ENCODE measurements at regions not wholly inside any gene's neighbourhood (a gene's known extent, or its start where the extent isn't known, plus 50 kb on each side); places are given as distances from the start of the nearest gene placed in this dataset.

DNA sequence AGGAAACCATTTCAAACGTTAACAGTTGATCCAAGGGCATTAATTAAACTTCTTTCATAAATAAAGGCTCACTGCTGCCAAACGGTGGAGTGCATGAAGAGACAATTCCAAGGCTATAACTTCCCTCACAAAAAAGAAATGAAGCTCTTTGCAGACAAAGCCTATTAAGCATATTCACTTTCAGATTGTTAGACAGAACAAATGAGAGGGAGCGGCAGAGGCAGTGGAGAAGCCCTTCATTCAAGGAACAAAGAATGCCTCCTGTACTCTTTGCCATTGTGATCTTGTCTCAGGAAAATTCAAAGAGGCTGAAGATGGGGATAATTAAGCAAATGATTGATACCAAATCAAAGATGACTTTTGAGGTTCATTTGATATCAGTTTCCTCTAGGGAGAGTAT, 370.5 kb upstream of the FAT1 start:
- in situ Hi-C loops (cut with MboI; ENCODE audit: low pct_unique_long_range_greater_than_20kb, low sequenced_read_pairs, unreplicated experiment), result no loop called here
- TF ChIP-seq, protein P1, sequence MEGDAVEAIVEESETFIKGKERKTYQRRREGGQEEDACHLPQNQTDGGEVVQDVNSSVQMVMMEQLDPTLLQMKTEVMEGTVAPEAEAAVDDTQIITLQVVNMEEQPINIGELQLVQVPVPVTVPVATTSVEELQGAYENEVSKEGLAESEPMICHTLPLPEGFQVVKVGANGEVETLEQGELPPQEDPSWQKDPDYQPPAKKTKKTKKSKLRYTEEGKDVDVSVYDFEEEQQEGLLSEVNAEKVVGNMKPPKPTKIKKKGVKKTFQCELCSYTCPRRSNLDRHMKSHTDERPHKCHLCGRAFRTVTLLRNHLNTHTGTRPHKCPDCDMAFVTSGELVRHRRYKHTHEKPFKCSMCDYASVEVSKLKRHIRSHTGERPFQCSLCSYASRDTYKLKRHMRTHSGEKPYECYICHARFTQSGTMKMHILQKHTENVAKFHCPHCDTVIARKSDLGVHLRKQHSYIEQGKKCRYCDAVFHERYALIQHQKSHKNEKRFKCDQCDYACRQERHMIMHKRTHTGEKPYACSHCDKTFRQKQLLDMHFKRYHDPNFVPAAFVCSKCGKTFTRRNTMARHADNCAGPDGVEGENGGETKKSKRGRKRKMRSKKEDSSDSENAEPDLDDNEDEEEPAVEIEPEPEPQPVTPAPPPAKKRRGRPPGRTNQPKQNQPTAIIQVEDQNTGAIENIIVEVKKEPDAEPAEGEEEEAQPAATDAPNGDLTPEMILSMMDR (IDR thresholded peaks at IDR 0.05; ENCODE audit: extremely low read depth, insufficient read depth, missing control alignments), result no peak
- DNase-seq (ENCODE audit: low spot score), result no peak

DNA sequence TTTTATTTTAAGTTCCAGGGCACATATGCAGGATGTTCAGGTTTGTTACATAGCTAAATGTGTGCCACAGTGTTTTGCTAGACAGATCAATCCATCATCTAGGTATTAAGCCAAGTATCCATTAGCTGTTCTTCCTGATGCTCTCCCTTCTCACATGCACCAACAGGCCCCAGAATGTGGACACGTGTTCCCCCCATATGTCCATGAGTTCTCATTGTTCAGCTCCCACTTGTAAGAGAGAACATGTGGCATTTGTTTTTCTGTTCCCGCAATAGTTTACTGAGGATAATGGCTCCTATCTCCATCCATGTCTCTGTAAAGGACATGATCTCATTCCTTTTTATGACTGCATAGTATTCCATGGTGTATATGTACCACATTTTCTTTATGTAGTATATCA, 374.8 kb upstream of the FAT1 start:
- DNase-seq (ENCODE audit: low spot score), result no peak

DNA sequence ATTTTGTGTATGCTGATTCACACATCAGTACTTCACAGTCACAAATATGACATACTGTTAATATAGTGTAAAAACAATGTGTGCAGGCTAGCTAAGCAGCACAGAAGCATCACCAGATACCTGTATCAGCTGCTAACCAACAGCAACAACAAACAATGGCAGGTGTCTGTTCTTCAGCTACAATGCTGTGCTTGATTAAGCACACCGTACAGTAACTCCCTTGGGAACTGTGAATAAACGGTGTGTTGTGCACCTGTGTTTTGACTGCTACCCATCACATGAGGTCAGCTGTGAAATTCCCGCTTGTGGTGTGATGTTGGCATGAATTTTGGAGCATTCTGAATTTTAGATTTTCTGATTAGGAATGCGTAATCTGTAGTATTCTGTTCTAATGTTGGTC, 379.7 kb upstream of the FAT1 start:
- TF ChIP-seq, protein P1 (IDR thresholded peaks at IDR 0.05; ENCODE audit: extremely low read depth, insufficient read depth, missing control alignments), result no peak
- in situ Hi-C loops (cut with MboI; ENCODE audit: low pct_unique_long_range_greater_than_20kb, low sequenced_read_pairs, unreplicated experiment), result no loop called here
- DNase-seq (ENCODE audit: low spot score), result no peak

More for the DNA sequence above, 374.8 kb upstream of the FAT1 start:
- in situ Hi-C loops (cut with MboI; ENCODE audit: low pct_unique_long_range_greater_than_20kb, low sequenced_read_pairs, unreplicated experiment), result no loop called here
- TF ChIP-seq, protein P1 (IDR thresholded peaks at IDR 0.05; ENCODE audit: extremely low read depth, insufficient read depth, missing control alignments), result no peak

DNA sequence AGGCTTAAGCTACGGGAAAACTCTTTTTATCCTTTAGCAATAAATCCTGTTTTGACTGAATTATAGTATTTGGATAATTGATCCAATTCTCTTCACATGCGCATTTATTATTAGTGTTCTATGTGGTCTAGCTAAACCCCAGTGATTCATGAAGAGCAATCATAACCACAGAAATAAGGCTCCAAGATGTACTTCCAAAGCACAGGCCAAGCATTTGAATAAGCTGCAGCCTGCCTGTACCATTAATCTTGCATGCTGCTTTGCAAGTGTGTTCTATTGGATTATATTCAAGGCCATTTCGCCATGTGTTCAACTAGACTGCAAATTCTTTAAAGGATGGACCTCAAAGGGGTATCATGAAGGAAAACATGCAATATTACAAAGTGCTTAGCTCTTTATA, 385.2 kb upstream of the FAT1 start:
- TF ChIP-seq, protein P1 (IDR thresholded peaks at IDR 0.05; ENCODE audit: extremely low read depth, insufficient read depth, missing control alignments), result no peak
- no peak for DNase-seq (ENCODE audit: low spot score)
- in situ Hi-C loops (cut with MboI; ENCODE audit: low pct_unique_long_range_greater_than_20kb, low sequenced_read_pairs, unreplicated experiment), result no loop called here

DNA sequence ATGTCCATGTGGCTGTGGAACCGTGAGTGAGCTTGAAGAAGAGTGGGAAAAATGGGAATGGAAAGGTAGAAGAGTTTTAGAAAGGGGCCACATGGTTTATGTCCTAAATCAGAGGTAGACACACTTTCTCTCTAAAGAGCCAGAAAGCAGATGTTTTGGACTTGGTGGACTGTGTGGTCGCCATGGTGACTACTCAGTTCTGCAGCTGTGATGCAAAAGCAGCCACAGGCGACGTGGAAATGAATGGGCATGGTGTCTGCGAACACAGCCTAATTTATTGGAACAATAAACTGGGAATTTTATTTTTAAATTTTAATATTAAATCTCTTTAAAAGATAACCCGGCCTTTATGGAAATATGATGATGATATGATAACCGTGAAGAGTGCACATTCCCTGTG, 386.0 kb upstream of the FAT1 start:
- TF ChIP-seq, protein P1 (IDR thresholded peaks at IDR 0.05; ENCODE audit: extremely low read depth, insufficient read depth, missing control alignments), result no peak
- DNase-seq (ENCODE audit: low spot score), result no peak
- in situ Hi-C loops (cut with MboI; ENCODE audit: low pct_unique_long_range_greater_than_20kb, low sequenced_read_pairs, unreplicated experiment), result no loop called here

DNA sequence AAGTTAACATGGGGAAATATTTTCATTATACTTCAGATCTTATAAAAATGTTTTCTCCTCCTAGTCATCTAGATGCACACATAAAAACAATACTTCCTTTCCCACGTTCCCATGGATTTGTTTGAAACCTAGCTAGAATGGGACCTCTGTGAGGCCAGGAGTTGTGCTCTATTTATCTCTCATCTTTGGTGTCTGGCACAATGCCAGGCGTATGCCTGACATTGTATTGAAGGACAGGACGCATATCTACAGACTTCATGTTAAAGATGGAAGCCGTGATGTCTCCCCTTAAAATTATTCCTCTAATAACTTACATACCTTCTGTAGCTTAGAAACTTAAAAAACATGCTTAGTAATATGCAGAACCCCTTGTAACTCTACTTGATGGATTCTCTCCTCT, 394.5 kb upstream of the FAT1 start:
- DNase-seq (ENCODE audit: low spot score), result no peak
- TF ChIP-seq, protein P1 (IDR thresholded peaks at IDR 0.05; ENCODE audit: extremely low read depth, insufficient read depth, missing control alignments), result no peak
- in situ Hi-C loops (cut with MboI; ENCODE audit: low pct_unique_long_range_greater_than_20kb, low sequenced_read_pairs, unreplicated experiment), result no loop called here

DNA sequence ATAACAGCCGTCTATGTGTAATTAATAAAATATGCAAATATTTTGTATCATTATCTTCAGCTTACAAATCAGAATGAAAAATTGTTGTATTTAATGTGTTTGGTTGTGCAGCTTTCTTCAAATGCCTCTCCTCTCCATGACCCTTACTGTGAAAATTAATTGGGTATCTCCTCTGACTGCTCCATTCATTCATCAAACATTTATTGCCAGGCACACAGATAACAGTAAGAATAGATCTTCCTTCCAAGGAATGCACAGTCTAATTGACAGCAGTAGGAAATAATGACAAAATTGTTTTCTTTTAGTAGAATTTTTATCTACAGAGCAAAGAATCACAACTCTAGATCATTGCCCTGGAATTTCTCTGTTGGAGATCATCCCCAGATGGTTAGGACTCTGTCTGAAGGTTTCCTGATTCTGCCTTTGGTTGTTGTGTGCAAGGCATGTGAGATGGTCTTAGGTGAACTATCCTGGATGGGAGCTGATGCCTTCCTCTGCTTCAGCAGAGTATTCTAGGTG, 395.0 kb upstream of the FAT1 start:
- no peak for DNase-seq (ENCODE audit: low spot score)
- in situ Hi-C loops (cut with MboI; ENCODE audit: low pct_unique_long_range_greater_than_20kb, low sequenced_read_pairs, unreplicated experiment), result no loop called here

More for the DNA sequence above, 395.0 kb upstream of the FAT1 start:
- TF ChIP-seq, protein P1 (IDR thresholded peaks at IDR 0.05; ENCODE audit: extremely low read depth, insufficient read depth, missing control alignments), result no peak

All from GM13977 (cell line).